OCI-LY1 (cell line): ENCODE measurements at regions not wholly inside any gene's neighbourhood (a gene's known extent, or its start where the extent isn't known, plus 50 kb on each side); places are given as distances from the start of the nearest gene placed in this dataset.

Experiments used
- H2AFZ ChIP-seq: fragments of 200-600 bp; sonication (generic), shearing (Covaris generic); 2 replicates; pipeline ENCODE4 v1.6.0; 2014; ENCODE audit warnings: antibody characterized with exemption, mild to moderate bottlenecking, low read length
- H3F3A ChIP-seq: fragments of 200-600 bp; sonication (generic), shearing (Covaris generic); 2 replicates; pipeline ENCODE4 v1.6.0; 2014; ENCODE audit warnings: mild to moderate bottlenecking, antibody characterized with exemption, low read length, moderate library complexity; ENCODE audit not compliant: insufficient read depth
- H3K27ac ChIP-seq: fragments of 200-600 bp; sonication (generic); 2 replicates; pipeline ENCODE4 v1.5.1; 2014; ENCODE audit warnings: low read length, mixed run types, mild to moderate bottlenecking, low read depth; ENCODE audit not compliant: poor library complexity, severe bottlenecking
- H3K27me3 ChIP-seq: fragments of 200-600 bp; sonication (generic); 2 replicates; pipeline ENCODE4 v1.6.0; 2014; ENCODE audit warnings: antibody characterized with exemption, mild to moderate bottlenecking, low read length, moderate library complexity; ENCODE audit not compliant: insufficient read depth
- H3K36me3 ChIP-seq: fragments of 200-600 bp; sonication (generic); 2 replicates; pipeline ENCODE4 v1.6.1; 2014; ENCODE audit warnings: mild to moderate bottlenecking, antibody characterized with exemption, low read length, moderate library complexity, mixed read lengths; ENCODE audit not compliant: insufficient read depth
- H3K4me1 ChIP-seq: fragments of 200-600 bp; sonication (generic); 2 replicates; pipeline ENCODE4 v1.5.1; 2014; ENCODE audit warnings: mild to moderate bottlenecking, low read length, moderate library complexity; ENCODE audit not compliant: insufficient read depth, severe bottlenecking
- H3K4me2 ChIP-seq: fragments of 200-600 bp; sonication (generic), shearing (Covaris generic); 2 replicates; pipeline ENCODE4 v1.6.1; 2014; ENCODE audit warnings: low read length
- H3K4me3 ChIP-seq: fragments of 200-600 bp; sonication (generic); 2 replicates; pipeline ENCODE4 v1.5.1; 2014; ENCODE audit warnings: low read length, low read depth, mild to moderate bottlenecking, mixed read lengths; ENCODE audit not compliant: poor library complexity, severe bottlenecking
- H3K79me2 ChIP-seq: fragments of 200-600 bp; shearing (Covaris generic); 2 replicates; pipeline ENCODE4 v1.6.1; 2016; ENCODE audit warnings: mixed run types, low read length, mixed read lengths; ENCODE audit not compliant: insufficient read depth
- H3K9ac ChIP-seq: fragments of 200-600 bp; sonication (generic), shearing (Covaris generic); 2 replicates; pipeline ENCODE4 v1.6.1; 2014; ENCODE audit warnings: mild to moderate bottlenecking, low read length, mixed read lengths
- H3K9me2 ChIP-seq: fragments of 200-600 bp; sonication (generic), shearing (Covaris generic); 2 replicates; pipeline ENCODE4 v1.6.1; 2014; ENCODE audit warnings: low read depth, mild to moderate bottlenecking, low read length, mixed read lengths
- H3K9me3 ChIP-seq: fragments of 200-600 bp; shearing (Covaris generic); 2 replicates; pipeline ENCODE4 v1.6.1; 2014; ENCODE audit warnings: low read length, mixed read lengths
- H4K20me1 ChIP-seq: fragments of 200-600 bp; sonication (generic), shearing (Covaris generic); 2 replicates; pipeline ENCODE4 v1.6.0; 2016; ENCODE audit warnings: mild to moderate bottlenecking, low read length; ENCODE audit not compliant: insufficient read depth
- EZH2 ChIP-seq: fragments of 200-600 bp; sonication (generic), shearing (Covaris generic); IDR thresholded peaks from 2 replicates; pipeline ENCODE4 v1.8.0; 2017; ENCODE audit warnings: borderline replicate concordance, mixed run types, mild to moderate bottlenecking, antibody characterized with exemption, low read length, moderate library complexity, mixed read lengths
- TF ChIP-seq, protein P1 (sequence below): fragments of 200-600 bp; sonication (generic), shearing (Covaris generic); IDR thresholded peaks from 2 replicates; pipeline ENCODE4 v1.5.1; 2017; ENCODE audit warnings: mild to moderate bottlenecking, antibody characterized with exemption, low read length, moderate library complexity, mixed read lengths

DNA sequence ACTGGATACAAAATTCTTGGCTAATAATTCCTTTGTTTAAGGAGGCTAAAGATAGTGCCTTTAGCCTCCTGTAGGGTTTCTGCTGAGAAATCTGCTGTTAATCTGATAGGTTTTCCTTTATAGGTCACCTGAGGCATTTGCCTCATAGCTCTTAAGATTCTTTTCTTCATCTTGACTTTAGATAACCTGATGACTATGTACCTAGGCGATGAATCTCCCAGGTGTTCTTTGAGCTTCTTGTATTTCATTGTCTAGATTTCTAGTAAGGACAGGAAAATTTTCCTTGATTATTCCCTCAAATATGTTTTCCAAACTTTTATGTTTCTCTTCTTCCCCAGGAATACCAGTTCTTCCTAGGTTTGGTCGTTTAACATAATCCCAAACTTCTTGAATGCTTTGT, 479.4 kb upstream of the MAN1A1 start:
- H3K9me2 ChIP-seq = no peaks in the 10 kb centered on the region
- no peaks in the 10 kb centered on the region for H3K4me1 ChIP-seq
- H3F3A ChIP-seq = no peaks in the 10 kb centered on the region
- H3K9ac ChIP-seq = no peak overlapping the region
- no peaks in the 10 kb centered on the region for H3K9me3 ChIP-seq
- H3K27ac ChIP-seq = no peak overlapping the region
- no peak overlapping the region for H3K4me2 ChIP-seq
- no peaks in the 10 kb centered on the region for H3K36me3 ChIP-seq
- no peak overlapping the region for H2AFZ ChIP-seq
- no peaks in the 10 kb centered on the region for H4K20me1 ChIP-seq
- TF ChIP-seq, protein P1, sequence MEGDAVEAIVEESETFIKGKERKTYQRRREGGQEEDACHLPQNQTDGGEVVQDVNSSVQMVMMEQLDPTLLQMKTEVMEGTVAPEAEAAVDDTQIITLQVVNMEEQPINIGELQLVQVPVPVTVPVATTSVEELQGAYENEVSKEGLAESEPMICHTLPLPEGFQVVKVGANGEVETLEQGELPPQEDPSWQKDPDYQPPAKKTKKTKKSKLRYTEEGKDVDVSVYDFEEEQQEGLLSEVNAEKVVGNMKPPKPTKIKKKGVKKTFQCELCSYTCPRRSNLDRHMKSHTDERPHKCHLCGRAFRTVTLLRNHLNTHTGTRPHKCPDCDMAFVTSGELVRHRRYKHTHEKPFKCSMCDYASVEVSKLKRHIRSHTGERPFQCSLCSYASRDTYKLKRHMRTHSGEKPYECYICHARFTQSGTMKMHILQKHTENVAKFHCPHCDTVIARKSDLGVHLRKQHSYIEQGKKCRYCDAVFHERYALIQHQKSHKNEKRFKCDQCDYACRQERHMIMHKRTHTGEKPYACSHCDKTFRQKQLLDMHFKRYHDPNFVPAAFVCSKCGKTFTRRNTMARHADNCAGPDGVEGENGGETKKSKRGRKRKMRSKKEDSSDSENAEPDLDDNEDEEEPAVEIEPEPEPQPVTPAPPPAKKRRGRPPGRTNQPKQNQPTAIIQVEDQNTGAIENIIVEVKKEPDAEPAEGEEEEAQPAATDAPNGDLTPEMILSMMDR = no peak
- no peak for TF ChIP-seq EZH2
- no peaks in the 10 kb centered on the region for H3K27me3 ChIP-seq
- H3K4me3 ChIP-seq = no peak overlapping the region
- H3K79me2 ChIP-seq = no peaks in the 10 kb centered on the region

DNA sequence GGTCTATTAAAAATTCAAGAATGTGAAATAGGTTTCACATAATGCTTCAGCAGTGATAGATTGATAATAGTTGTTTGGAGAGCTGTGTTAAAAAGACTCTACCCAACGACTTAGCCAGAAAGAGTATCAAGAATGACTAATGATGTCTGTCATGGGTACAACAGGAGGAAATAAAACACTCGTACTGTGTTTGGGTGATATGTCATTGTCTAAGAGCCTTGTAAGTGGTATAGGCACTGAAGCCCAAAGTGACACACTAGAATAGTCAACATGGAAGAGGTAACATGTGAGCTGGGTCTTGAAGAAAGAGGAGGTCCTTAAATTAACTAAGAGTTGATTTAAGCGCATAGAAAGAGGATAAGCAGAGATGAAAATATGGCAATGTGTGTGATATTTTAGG, 471.8 kb upstream of the MAN1A1 start:
- Histone ChIP-seq H3K4me3 (no peak overlapping the region), H3K9ac (no peak overlapping the region), H3K9me2 (no peaks in the 10 kb centered on the region), H3K4me2 (no peak overlapping the region), H3K27ac (no peak overlapping the region), H3F3A (no peaks in the 10 kb centered on the region), H3K9me3 (no peaks in the 10 kb centered on the region), H3K36me3 (no peaks in the 10 kb centered on the region), H2AFZ (no peak overlapping the region), H3K79me2 (no peaks in the 10 kb centered on the region), H3K27me3 (no peaks in the 10 kb centered on the region), H4K20me1 (no peaks in the 10 kb centered on the region), H3K4me1 (no peaks in the 10 kb centered on the region)
- TF ChIP-seq EZH2 = no peak
- TF ChIP-seq, protein P1 = no peak

DNA sequence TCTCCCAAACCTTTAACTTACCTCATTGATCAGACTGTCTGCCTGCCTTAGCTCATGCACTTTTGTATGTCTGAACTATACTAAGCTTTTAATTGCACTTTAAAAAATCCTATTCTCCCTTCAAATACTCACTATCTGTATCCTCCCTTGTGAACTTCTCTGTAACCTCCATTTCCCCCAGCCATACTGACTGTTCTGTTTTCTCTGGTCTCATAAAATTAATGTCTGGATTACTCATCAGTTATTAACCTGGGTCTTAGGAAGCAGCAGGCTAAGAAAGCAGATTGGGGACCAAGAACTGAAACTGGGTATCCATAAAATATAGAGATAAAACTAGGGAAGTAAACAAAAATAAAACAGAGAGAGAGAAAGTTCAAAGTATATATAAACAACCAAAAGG, 469.3 kb upstream of the MAN1A1 start:
- Histone ChIP-seq H3F3A (no peaks in the 10 kb centered on the region), H3K79me2 (no peaks in the 10 kb centered on the region), H4K20me1 (no peaks in the 10 kb centered on the region), H3K4me3 (no peak overlapping the region), H2AFZ (no peak overlapping the region), H3K27ac (no peak overlapping the region), H3K4me1 (no peaks in the 10 kb centered on the region), H3K9ac (no peak overlapping the region), H3K27me3 (no peaks in the 10 kb centered on the region), H3K36me3 (no peaks in the 10 kb centered on the region), H3K9me3 (no peaks in the 10 kb centered on the region), H3K4me2 (no peak overlapping the region), H3K9me2 (no peaks in the 10 kb centered on the region)
- TF ChIP-seq EZH2 = no peak
- TF ChIP-seq, protein P1 = no peak
